MCF 10A (cell line): ENCODE measurements at regions not wholly inside any gene's neighbourhood (a gene's known extent, or its start where the extent isn't known, plus 50 kb on each side); places are given as distances from the start of the nearest gene placed in this dataset.

Experiments
- BruUV-seq: library from RNA; stranded (reverse); fragments of 400-500 nt; replicated peaks from 2 replicates; lab custom pipeline; 2021; lab: Mats Ljungman, UMichigan
- CTCF ChIA-PET: fragments of 300-600 bp; sonication (Branson Sonifier 250); formaldehyde crosslinking; extraction: SDS; loops from one replicate; lab custom pipeline; 2021; ENCODE audit warnings: antibody characterized with exemption, inconsistent platforms; lab: Yijun Ruan, JAX
- POLR2A ChIA-PET: fragments of 300-600, 350-650 bp; sonication (Branson Sonifier 250); formaldehyde crosslinking; extraction: SDS; loops from one replicate; lab custom pipeline; 2020; ENCODE audit warnings: antibody characterized with exemption, inconsistent platforms; lab: Yijun Ruan, JAX
- DNase-seq: peaks from one replicate; pipeline ENCODE4 v3.0.0-alpha.2; 2018; ENCODE audit not compliant: unreplicated experiment
- H3K27ac Mint-ChIP-seq: one replicate; pipeline ENCODE4 v1.8.0; 2022; ENCODE audit warnings: mild to moderate bottlenecking, low read depth, mixed read lengths; ENCODE audit not compliant: unreplicated experiment
- H3K27me3 Mint-ChIP-seq: one replicate; pipeline ENCODE4 v1.8.0; 2022; ENCODE audit warnings: mixed read lengths; ENCODE audit not compliant: insufficient read depth, unreplicated experiment
- H3K36me3 Mint-ChIP-seq: one replicate; pipeline ENCODE4 v1.8.0; 2022; ENCODE audit warnings: mild to moderate bottlenecking, moderate library complexity, mixed read lengths; ENCODE audit not compliant: insufficient read depth, unreplicated experiment
- H3K4me1 Mint-ChIP-seq: one replicate; pipeline ENCODE4 v1.8.0; 2022; ENCODE audit warnings: mixed read lengths; ENCODE audit not compliant: insufficient read depth, unreplicated experiment
- H3K4me3 Mint-ChIP-seq: one replicate; pipeline ENCODE4 v1.8.0; 2022; ENCODE audit warnings: mild to moderate bottlenecking, moderate library complexity, mixed read lengths; ENCODE audit not compliant: unreplicated experiment
- H3K9me3 Mint-ChIP-seq: one replicate; pipeline ENCODE4 v1.8.0; 2022; ENCODE audit warnings: mixed read lengths; ENCODE audit not compliant: unreplicated experiment
- intact Hi-C: fragments of 100-400 bp; cut with micrococcal nuclease; formaldehyde crosslinking; loops from 2 replicates; pipeline ENCODE4 v1.14.1; 2022
- TF ChIP-seq, protein P1 (sequence below): fragments of 200-600 bp; IDR thresholded peaks from one replicate; pipeline ENCODE4 v1.8.0; 2022; ENCODE audit warnings: antibody characterized with exemption, mild to moderate bottlenecking; ENCODE audit not compliant: unreplicated experiment

DNA sequence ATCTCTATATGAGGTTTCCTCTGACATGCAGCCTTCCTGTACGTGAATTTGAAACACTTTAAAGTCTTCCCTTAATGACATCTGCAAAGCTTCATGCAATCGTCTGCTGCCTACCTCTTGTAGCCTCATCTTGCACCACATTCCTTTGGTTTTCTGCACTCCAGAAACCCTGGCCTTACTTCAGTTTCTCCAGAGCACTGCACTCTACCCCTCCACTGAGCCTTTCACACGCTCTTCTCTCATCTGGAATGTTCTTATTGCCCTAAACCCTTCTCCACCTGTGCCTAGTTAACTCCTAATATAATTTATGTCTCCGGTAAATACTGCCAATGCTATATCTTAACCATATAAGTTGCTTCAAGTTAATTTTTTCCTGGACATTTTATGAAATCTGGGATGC is 168.8 kb upstream of the SLC27A6 start:
- intact Hi-C loops = no loop called here
- Mint-ChIP-seq H3K27ac (no peak overlapping the region), H3K4me1 (no peaks in the 10 kb centered on the region), H3K9me3 (no peaks in the 10 kb centered on the region), H3K27me3 (no peaks in the 10 kb centered on the region), H3K36me3 (no peaks in the 10 kb centered on the region), H3K4me3 (no peak overlapping the region)
- ChIA-PET POLR2A (interaction anchor here (0.6 kb wide), 1 partner anchor 380 kb away, joined by 3 read pairs; no protein-coding TSS in a partner anchor), CTCF (interaction anchor here (0.6 kb wide), 1 partner anchor 83 kb away, joined by 3 read pairs; no protein-coding TSS in a partner anchor)
- no peak for DNase-seq
- TF ChIP-seq, protein P1, sequence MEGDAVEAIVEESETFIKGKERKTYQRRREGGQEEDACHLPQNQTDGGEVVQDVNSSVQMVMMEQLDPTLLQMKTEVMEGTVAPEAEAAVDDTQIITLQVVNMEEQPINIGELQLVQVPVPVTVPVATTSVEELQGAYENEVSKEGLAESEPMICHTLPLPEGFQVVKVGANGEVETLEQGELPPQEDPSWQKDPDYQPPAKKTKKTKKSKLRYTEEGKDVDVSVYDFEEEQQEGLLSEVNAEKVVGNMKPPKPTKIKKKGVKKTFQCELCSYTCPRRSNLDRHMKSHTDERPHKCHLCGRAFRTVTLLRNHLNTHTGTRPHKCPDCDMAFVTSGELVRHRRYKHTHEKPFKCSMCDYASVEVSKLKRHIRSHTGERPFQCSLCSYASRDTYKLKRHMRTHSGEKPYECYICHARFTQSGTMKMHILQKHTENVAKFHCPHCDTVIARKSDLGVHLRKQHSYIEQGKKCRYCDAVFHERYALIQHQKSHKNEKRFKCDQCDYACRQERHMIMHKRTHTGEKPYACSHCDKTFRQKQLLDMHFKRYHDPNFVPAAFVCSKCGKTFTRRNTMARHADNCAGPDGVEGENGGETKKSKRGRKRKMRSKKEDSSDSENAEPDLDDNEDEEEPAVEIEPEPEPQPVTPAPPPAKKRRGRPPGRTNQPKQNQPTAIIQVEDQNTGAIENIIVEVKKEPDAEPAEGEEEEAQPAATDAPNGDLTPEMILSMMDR = no peak
- BruUV-seq = no TSS peak

DNA sequence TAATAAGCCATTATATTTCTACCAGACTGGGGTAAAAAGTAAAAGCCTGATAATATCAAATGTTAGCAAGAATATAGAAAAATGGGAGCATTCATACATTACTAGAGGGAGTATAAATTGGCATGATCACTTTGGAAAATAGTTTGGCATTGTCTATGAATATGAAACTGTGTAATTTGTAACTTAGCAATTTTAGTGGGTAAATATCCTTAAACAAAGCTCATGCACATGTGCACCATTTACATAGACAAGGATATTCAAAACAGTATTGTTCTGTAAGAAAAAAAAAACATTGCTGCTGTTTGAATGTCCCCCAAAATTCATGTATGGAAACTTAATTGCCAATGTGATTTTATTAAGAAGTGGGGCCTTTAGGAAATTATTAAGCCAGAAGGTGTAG is 166.4 kb upstream of the SLC27A6 start:
- Mint-ChIP-seq H3K27ac (no peak overlapping the region), H3K27me3 (no peaks in the 10 kb centered on the region), H3K4me1 (no peaks in the 10 kb centered on the region), H3K4me3 (no peak overlapping the region), H3K36me3 (no peaks in the 10 kb centered on the region), H3K9me3 (no peaks in the 10 kb centered on the region)
- intact Hi-C loops = no loop called here
- TF ChIP-seq, protein P1 = no peak
- BruUV-seq = no TSS peak
- CTCF ChIA-PET = no interaction called here
- no peak for DNase-seq
- POLR2A ChIA-PET = no interaction called here

DNA sequence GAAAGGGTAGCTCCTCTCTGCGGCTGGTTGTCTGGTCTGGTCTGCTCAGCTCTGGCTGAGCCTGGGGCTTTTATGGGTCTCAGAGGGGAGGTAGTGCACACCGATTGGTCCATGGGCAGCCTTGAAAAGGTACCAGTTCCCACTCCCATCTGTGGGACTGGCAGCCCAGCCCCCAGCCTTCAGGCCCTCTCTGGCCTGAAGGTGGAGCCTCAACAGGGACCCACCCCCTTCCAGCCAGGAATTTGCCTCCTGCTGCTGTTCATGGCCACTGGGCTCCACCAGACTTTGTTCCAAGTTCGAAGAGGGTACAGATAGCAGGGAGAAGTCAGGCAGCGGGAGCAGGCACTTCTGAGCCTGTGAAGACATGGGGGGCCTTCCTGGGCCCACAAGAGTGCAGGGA is 165.3 kb upstream of the SLC27A6 start:
- TF ChIP-seq, protein P1 = no peak
- no peaks in the 10 kb centered on the region for H3K4me1 Mint-ChIP-seq
- H3K9me3 Mint-ChIP-seq = no peaks in the 10 kb centered on the region
- ChIA-PET POLR2A (interaction anchor here (1.1 kb wide), 1 partner anchor 32 kb away, joined by 3 read pairs; no protein-coding TSS in a partner anchor), CTCF (no interaction called here)
- no peaks in the 10 kb centered on the region for H3K27me3 Mint-ChIP-seq
- no peak for DNase-seq
- H3K36me3 Mint-ChIP-seq = no peaks in the 10 kb centered on the region
- no peak overlapping the region for H3K27ac Mint-ChIP-seq
- intact Hi-C loops = no loop called here
- no TSS peak for BruUV-seq
- no peak overlapping the region for H3K4me3 Mint-ChIP-seq

DNA sequence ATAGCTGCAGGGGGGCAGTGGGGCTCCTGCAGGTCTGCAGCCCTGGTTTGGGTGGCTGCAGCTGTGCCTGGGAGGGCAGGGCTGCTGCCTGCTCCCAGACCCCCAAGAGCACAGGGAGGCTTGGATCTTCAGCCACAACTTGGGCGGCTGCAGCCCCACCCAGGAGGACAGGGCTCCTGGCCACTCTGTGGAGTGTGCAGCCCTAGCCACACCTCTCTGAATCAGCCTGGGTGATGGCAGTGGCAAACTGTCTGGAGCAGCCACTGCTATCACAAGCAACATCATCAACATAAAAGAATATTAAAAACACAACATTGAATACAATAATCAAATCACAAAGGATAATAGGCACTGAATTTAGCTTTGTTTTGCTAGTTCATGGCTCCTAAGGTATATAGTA is 164.9 kb upstream of the SLC27A6 start:
- intact Hi-C loops = no loop called here
- Mint-ChIP-seq H3K4me3 (no peak overlapping the region), H3K36me3 (no peaks in the 10 kb centered on the region), H3K4me1 (no peaks in the 10 kb centered on the region), H3K27me3 (no peaks in the 10 kb centered on the region), H3K9me3 (no peaks in the 10 kb centered on the region), H3K27ac (no peak overlapping the region)
- CTCF ChIA-PET = no interaction called here
- TF ChIP-seq, protein P1 = no peak
- no peak for DNase-seq
- BruUV-seq = no TSS peak
- POLR2A ChIA-PET = interaction anchor here (1.1 kb wide), 1 partner anchor 31 kb away, joined by 3 read pairs; no protein-coding TSS in a partner anchor
